ENCODE measurements at regions not wholly inside any gene's neighbourhood (a gene's known extent, or its start where the extent isn't known, plus 50 kb on each side); places are given as distances from the start of the nearest gene placed in this dataset.

GRCh38 chr1:184160236-184160635, 108.7 kb downstream of the TSEN15 start:
- TF ChIP-seq EZH2 (IDR thresholded peaks at IDR 0.05; ENCODE audit: low read depth, low read length, severe bottlenecking) (no peak), CTCF (IDR thresholded peaks at IDR 0.05; ENCODE audit: control extremely low read depth in 1 of 3, insufficient read depth in 1 of 3, low read depth in 1 of 3, low read length in 3 of 3) (no peak), SIN3A (conservative IDR thresholded peaks at IDR 0.05 in 1 of 2, IDR thresholded peaks at IDR 0.05 in 1 of 2; ENCODE audit: low read depth in 1 of 2, low read length in 2 of 2) (no peak), ZNF274 (IDR thresholded peaks at IDR 0.05; ENCODE audit: borderline replicate concordance, extremely low read depth, low read length) (no peak), JUND (IDR thresholded peaks at IDR 0.05; ENCODE audit: low read length) (no peak)
